Adrenal gland (tissue), 5 donors: ENCODE measurements at regions not wholly inside any gene's neighbourhood (a gene's known extent, or its start where the extent isn't known, plus 50 kb on each side); places are given as distances from the start of the nearest gene placed in this dataset.

Experiments
- POLR2A ChIP-seq, 2 donors: fragments of 450-650 bp; IDR thresholded peaks; one replicate each; pipeline ENCODE4 v1.6.1; 2017; ENCODE audit warnings: antibody characterized with exemption in 2 of 2, mild to moderate bottlenecking in 2 of 2, moderate library complexity in 1 of 2
- TF ChIP-seq, protein P1 (sequence below), 6 experiments: fragments of 450-650 bp in 4 of 6; fragments of 200-600 bp in 2 of 6; sonication (generic) in 1 of 6; IDR thresholded peaks; 1 replicate in 5 of 6; 2 replicates in 1 of 6; pipeline versions ENCODE4 v1.5.1 to v1.8.0; 2016 to 2021; ENCODE audit warnings: antibody characterized with exemption in 6 of 6, mild to moderate bottlenecking in 2 of 6, moderate library complexity in 1 of 6
- donor health status: DM: no; HTN: no; CAD: no.

GRCh38 chr3:182617500-182617899 lies 175.8 kb upstream of the ATP11B start:
- TF ChIP-seq, protein P1, sequence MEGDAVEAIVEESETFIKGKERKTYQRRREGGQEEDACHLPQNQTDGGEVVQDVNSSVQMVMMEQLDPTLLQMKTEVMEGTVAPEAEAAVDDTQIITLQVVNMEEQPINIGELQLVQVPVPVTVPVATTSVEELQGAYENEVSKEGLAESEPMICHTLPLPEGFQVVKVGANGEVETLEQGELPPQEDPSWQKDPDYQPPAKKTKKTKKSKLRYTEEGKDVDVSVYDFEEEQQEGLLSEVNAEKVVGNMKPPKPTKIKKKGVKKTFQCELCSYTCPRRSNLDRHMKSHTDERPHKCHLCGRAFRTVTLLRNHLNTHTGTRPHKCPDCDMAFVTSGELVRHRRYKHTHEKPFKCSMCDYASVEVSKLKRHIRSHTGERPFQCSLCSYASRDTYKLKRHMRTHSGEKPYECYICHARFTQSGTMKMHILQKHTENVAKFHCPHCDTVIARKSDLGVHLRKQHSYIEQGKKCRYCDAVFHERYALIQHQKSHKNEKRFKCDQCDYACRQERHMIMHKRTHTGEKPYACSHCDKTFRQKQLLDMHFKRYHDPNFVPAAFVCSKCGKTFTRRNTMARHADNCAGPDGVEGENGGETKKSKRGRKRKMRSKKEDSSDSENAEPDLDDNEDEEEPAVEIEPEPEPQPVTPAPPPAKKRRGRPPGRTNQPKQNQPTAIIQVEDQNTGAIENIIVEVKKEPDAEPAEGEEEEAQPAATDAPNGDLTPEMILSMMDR (IDR thresholded peaks at IDR 0.05) = no peak
- TF ChIP-seq POLR2A (IDR thresholded peaks at IDR 0.05) = no peak
